Osteocyte (in vitro differentiated cells): ENCODE measurements at regions not wholly inside any gene's neighbourhood (a gene's known extent, or its start where the extent isn't known, plus 50 kb on each side); places are given as distances from the start of the nearest gene placed in this dataset.

Experiments
- DNase-seq: peaks from one replicate; pipeline ENCODE4 v3.0.0; 2021; ENCODE audit warnings: mixed read lengths; ENCODE audit not compliant: unreplicated experiment; ENCODE audit errors: extremely low spot score
- H3K27ac Mint-ChIP-seq: one replicate; pipeline ENCODE4 v1.8.0; 2021; ENCODE audit warnings: mild to moderate bottlenecking, mixed read lengths; ENCODE audit not compliant: unreplicated experiment
- H3K27me3 Mint-ChIP-seq: one replicate; pipeline ENCODE4 v1.8.0; 2021; ENCODE audit warnings: mixed read lengths; ENCODE audit not compliant: unreplicated experiment
- H3K36me3 Mint-ChIP-seq: one replicate; pipeline ENCODE4 v1.8.0; 2021; ENCODE audit warnings: mixed read lengths; ENCODE audit not compliant: unreplicated experiment
- H3K4me1 Mint-ChIP-seq: one replicate; pipeline ENCODE4 v1.8.0; 2021; ENCODE audit warnings: mixed read lengths; ENCODE audit not compliant: unreplicated experiment
- H3K4me3 Mint-ChIP-seq: one replicate; pipeline ENCODE4 v1.8.0; 2021; ENCODE audit warnings: mild to moderate bottlenecking, moderate library complexity, mixed read lengths; ENCODE audit not compliant: unreplicated experiment
- H3K9me3 Mint-ChIP-seq: one replicate; pipeline ENCODE4 v1.8.0; 2021; ENCODE audit warnings: mixed read lengths; ENCODE audit not compliant: unreplicated experiment
- CTCF ChIP-seq: fragments of 200-600 bp; sonication (generic); IDR thresholded peaks from 2 replicates; pipeline ENCODE4 v1.5.0; 2021; ENCODE audit warnings: antibody characterized with exemption, mild to moderate bottlenecking, moderate library complexity

- Mint-ChIP-seq H3K27ac (no peak overlapping the region), H3K4me3 (no peak overlapping the region), H3K27me3 (no peaks in the 10 kb centered on the region), H3K4me1 (no peaks in the 10 kb centered on the region), H3K36me3 (no peaks in the 10 kb centered on the region), H3K9me3 (no peaks in the 10 kb centered on the region)
- DNase-seq: no peak
- TF ChIP-seq CTCF: no peak
These were observed 108.7 kb upstream of the HDAC4 start for GRCh38 chr2:239509373-239510143.

GRCh38 chr2:239508261-239508660 lies 107.4 kb upstream of the HDAC4 start:
- Mint-ChIP-seq H3K4me1 (no peaks in the 10 kb centered on the region), H3K27ac (no peak overlapping the region), H3K27me3 (no peaks in the 10 kb centered on the region), H3K36me3 (no peaks in the 10 kb centered on the region), H3K9me3 (no peaks in the 10 kb centered on the region), H3K4me3 (no peak overlapping the region)
- no peak for DNase-seq
- TF ChIP-seq CTCF: no peak

GRCh38 chr2:239507576-239508258 lies 106.9 kb upstream of the HDAC4 start:
- no peaks in the 10 kb centered on the region for H3K36me3 Mint-ChIP-seq
- no peak overlapping the region for H3K4me3 Mint-ChIP-seq
- H3K27me3 Mint-ChIP-seq: no peaks in the 10 kb centered on the region
- DNase-seq: no peak
- no peaks in the 10 kb centered on the region for H3K9me3 Mint-ChIP-seq
- H3K4me1 Mint-ChIP-seq: no peaks in the 10 kb centered on the region
- no peak for TF ChIP-seq CTCF
- H3K27ac Mint-ChIP-seq: no peak overlapping the region

GRCh38 chr2:239506961-239507360 lies 106.1 kb upstream of the HDAC4 start:
- no peak for TF ChIP-seq CTCF
- Mint-ChIP-seq H3K4me1 (no peaks in the 10 kb centered on the region), H3K36me3 (no peaks in the 10 kb centered on the region), H3K4me3 (no peak overlapping the region), H3K9me3 (peaks cover 4% of the 10 kb centered on the region), H3K27ac (no peak overlapping the region), H3K27me3 (no peaks in the 10 kb centered on the region)
- no peak for DNase-seq

- H3K27me3 Mint-ChIP-seq: no peaks in the 10 kb centered on the region
- TF ChIP-seq CTCF: no peak
- no peaks in the 10 kb centered on the region for H3K36me3 Mint-ChIP-seq
- no peak overlapping the region for H3K27ac Mint-ChIP-seq
- peaks cover 4% of the 10 kb centered on the region for H3K9me3 Mint-ChIP-seq
- DNase-seq: no peak
- H3K4me3 Mint-ChIP-seq: no peak overlapping the region
- H3K4me1 Mint-ChIP-seq: no peaks in the 10 kb centered on the region
These were observed 105.5 kb upstream of the HDAC4 start for GRCh38 chr2:239506101-239506857.
